Embryonic facial prominence (tissue), 1 donor: ENCODE measurements at regions not wholly inside any gene's neighbourhood (a gene's known extent, or its start where the extent isn't known, plus 50 kb on each side); places are given as distances from the start of the nearest gene placed in this dataset.
"Not testable (repeated sequence)": the region's sequence is repeated elsewhere in the genome, so short reads cannot be mapped to it uniquely, and the experiment has no call there.

Source experiments
- DNase-seq: peaks from one replicate; pipeline ENCODE4 v3.0.0-alpha.2; 2016; ENCODE audit errors: extremely low spot score

GRCh38 chr1:102178480-102178879 lies 181.8 kb upstream of the OLFM3 start:
- DNase-seq: no peak

GRCh38 chr1:102174259-102174863 lies 177.6 kb upstream of the OLFM3 start:
- no peak for DNase-seq

DNA sequence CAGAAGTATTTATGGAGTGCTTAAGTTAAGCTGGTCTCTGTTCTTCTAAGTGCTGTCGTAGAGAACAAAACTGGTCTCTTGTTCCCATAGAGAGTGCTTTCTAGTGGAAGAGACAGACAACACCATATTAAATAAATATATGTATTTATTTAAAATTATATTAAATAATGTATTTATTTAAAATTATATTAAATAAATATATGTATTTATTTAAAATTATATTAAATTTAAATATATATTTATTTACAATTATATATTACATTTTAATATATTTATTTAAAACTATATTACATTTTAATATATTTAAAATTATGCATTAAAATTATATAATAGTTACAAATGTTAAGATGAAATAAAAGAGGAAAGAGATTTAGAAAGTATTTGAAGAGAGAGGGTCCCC lies 175.5 kb upstream of the OLFM3 start:
- DNase-seq: no peak

DNA sequence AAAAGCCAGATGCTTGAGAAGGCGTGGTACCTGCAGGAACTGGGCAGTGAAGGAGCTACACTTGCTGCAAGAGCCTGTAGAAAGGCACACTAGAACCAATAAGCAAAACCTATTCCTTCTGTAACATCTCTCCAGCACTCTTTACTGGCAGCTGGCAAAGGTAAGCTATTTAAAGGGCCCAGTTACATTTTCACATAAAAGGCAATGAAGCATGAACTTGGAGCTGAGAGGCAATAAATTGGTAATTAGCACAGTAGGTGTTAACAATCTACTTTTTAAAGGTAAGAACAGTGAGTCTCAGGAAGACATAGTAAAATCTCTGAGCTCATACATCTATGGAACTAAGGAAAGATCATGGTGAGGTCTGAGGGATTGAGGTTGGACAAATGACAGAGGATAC lies 167.1 kb upstream of the OLFM3 start:
- DNase-seq: no peak

- DNase-seq: no peak
Measured at GRCh38 chr1:102151242-102151641, 154.5 kb upstream of the OLFM3 start.

DNA sequence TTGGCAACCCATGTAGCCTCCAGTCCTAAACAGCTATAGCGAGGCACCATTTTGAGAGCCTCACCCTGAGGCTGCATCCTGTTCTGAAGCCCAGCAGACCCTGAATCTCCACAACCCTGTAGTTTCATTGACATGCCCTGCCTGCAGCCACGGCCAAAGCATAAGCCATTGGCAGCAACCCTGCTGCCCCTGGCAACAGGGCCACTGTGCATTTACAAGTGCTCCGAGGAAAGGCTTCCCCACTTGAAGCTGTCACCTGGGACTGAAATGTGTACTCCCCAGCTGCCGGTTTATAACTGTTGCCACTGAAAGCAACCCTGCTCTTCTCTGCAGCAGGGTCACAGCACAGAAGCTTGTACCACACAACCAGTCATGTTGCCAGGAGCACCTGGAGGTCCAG lies 124.2 kb upstream of the OLFM3 start:
- no peak for DNase-seq

DNA sequence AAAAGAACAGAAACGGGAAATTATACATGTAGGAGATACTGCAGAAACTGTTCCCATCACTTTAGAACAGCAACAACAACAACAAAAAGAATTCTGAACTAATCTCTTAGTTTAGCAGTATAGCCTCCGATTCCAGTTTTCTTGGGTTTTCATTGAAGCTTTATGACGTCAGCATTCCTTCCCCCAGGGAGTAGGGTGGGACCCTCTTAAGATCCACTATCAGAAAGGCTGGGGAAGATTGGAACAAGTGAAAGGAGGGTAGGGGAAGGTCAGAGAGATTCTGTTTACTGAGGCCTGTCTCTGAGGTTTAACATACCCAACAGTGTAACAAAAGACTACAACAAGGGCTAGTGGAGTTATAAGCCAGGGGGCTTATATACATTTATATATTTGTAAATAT lies 121.4 kb upstream of the OLFM3 start:
- DNase-seq: no peak

GRCh38 chr1:102110586-102110985 lies 113.9 kb upstream of the OLFM3 start:
- DNase-seq: no peak

DNA sequence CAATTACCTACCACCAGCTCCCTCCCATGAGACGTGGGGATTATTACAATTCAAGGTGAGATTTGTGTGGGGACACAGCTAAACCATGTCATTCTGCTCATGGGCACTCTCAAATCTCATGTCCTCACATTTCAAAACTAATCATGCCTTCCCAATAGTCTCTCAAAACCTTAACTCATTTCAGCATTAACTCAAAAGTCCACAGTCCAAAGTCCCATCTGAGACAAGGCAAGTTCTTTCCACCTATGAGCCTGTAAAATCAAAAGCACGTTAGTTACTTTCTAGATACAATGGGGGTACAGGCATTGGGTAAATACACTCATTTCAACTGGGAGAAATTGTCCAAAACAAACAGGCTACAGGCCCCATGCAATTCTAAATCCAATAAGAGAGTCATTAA lies 112.8 kb upstream of the OLFM3 start:
- DNase-seq: not testable (repeated sequence)

- DNase-seq: no peak
Measured at GRCh38 chr1:102107441-102107840, 110.7 kb upstream of the OLFM3 start.

GRCh38 chr1:102105931-102106550 lies 109.3 kb upstream of the OLFM3 start:
- no peak for DNase-seq

GRCh38 chr1:102103646-102104045 lies 106.9 kb upstream of the OLFM3 start:
- DNase-seq: no peak

DNA sequence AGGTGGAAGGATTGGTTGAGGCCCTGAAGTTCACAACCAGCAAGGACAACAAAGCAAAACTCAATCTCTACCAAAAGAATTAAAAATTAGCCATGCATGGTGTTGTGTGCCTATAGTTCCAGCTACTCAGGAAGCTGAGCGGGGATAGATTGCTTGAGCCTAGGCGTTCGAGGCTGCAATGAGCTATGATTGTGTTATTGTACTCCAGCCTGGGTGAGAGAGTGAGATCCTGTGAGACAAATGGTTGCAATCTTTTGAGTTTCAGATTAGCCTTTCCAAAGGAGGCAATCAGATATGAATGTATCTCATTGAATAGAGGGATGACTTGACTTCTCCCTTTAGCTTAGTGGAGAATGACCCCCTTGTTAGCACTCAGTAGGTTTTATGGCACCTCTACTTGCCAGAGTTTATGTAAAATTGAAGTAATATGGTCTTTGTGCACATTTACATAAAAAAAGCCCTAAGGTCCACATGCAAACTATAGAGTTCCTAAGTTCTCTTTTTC lies 105.6 kb upstream of the OLFM3 start:
- DNase-seq: no peak

- DNase-seq: no peak
Measured at GRCh38 chr1:102100666-102101065, 103.9 kb upstream of the OLFM3 start.

- DNase-seq: no peak
Measured at GRCh38 chr1:102099916-102100315, 103.2 kb upstream of the OLFM3 start.

DNA sequence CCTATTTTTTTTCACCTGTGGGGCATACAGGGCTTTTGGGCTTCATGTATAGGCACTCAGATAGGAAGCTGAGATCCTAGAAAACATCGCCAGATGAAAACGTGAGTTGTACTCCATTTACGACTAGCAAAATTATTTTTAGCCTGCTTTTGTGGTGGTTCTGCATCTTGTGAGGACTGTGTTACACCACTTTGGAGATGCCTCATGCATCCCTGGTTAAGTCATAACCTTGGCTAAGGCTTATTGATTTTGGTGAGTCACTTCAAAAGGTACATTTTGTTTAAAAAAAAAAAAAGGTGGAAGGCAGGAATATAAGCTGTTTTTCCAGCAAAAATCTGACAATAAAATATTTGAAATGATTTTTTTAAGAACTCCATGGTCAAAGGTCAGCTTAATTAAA lies 101.8 kb upstream of the OLFM3 start:
- no peak for DNase-seq

DNA sequence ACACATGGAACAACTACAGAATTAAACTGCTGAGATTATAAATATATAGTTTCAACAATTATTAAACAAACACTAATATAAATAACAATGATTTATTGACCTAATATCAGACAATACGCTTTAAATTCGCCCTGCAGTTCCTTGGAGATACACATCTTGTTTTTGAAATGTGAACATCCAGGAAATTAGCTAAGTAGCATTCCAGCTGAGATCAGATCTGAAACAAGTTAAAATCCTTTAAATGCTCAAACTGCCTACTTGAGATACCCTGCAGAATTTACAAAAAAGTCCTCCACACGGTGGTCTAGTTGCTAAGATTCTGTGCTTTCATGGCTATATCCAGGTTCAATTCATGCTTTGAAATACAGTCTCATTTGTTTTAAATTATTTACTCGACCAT lies 101.4 kb upstream of the OLFM3 start:
- no peak for DNase-seq

DNA sequence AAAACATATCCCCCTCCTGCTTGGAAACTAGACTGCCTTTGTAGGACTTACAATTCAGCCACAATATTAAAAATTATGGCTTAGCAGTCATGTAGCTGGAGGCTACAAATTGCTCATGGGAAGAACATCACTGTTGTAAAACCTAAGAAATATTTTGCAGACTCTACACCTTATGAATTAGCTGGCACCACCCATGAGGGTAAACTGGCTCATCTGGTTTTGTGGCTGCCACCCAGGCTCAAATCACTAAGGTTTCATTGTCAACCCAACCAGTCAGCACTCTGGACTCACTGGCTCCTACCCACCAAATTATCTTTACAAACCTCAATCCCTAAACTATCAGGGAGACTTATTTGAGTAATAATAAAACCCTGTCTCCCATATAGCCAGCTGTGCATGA lies 100.7 kb upstream of the OLFM3 start:
- no peak for DNase-seq

DNA sequence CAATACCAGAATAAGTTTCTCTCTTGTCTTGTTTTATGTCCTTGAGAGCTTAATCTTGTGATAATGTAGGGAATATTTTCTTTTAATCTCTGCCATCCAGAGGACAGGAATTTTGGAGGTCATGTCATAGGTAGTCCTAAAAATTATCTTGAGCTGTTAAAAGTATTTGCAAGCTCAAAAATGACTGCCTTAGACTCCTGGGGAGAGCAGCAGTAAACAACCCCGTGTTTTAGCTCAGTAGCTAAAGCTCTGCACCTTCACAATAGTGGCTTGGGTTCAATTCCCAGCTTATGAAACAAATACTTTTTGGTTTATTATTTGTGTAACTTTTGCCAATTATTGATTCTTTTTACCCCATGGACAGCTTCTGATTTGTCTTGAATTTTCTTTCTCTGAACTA lies 99.4 kb upstream of the OLFM3 start:
- DNase-seq: no peak

DNA sequence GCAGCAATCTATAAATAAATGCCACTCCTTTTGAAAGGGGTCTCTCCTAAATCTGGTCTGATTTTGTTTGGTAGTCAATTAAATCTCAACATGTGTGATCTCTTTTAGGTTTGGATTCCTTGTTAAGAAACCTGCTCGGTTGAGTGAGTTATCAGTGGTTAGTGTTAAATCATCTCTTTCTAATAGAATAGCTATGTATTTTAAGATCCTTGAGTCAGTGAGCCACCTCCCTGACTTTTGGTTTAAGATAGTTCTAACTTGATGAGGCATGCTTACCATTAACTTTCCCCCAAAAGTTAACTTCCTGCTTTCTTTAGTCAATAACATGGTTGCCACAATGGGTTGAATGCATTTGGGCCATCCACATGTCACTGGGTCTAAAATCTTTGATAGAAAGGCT lies 93.1 kb upstream of the OLFM3 start:
- no peak for DNase-seq

DNA sequence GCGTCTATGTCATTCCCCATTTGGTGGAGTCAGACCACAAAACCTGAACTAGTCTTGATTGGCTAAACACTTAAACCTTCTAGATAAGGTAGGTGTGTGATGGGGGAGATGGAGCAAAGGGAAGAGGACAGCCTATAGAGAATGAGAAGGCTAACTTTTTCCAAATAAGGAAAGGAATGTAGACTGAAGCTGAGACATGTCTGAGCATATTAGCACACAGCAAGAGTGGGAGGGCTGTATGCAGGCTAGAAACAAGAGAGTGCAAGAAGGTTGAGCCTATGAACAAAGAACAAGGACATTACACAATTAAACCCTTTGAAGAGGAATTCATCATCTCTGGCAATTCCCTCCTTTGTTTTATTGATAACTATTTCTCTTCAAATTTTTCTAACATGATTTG lies 89.2 kb upstream of the OLFM3 start:
- DNase-seq: no peak

DNA sequence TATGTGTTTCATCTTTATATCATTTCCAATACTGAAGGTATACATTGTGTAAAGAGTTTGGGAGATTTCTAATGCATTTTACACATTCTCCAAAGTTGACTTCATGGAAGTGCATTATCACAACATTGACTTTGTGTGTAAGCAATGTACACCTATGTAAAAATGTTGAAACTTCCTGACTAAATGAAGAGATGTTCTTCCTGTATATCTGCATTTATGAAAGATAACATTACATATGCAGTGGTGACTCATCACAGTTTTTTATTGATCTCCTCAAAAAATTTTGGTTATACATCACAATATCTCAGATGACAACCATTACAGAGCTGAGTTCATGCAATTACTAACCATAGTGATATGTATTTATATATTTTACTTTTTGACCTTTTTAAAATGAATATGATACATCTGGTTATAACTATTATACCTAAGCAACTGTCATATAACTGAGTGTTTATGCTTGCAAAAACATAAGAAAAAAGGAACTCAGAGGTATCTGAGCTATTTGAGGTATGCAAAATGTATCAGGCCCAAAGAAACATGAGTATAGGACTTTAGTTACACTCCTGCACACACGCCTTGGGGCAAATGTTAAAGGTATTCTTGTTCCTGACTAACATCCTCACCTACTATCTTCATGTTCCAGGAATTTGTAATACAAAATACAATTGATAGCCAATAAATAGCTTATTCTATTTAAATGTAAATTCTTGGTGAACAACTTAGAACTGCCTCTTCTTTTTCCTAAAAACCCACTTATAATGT lies 88.2 kb upstream of the OLFM3 start:
- DNase-seq: no peak

GRCh38 chr1:102083192-102083591 lies 86.5 kb upstream of the OLFM3 start:
- DNase-seq: no peak
